ENCODE measurements at regions not wholly inside any gene's neighbourhood (a gene's known extent, or its start where the extent isn't known, plus 50 kb on each side); places are given as distances from the start of the nearest gene placed in this dataset.

GRCh38 chr2:224324604-224325003, 77.3 kb downstream of the FAM124B start:
- no peak for TF ChIP-seq POLR2AphosphoS5 (IDR thresholded peaks at IDR 0.05)
- no peak for TF ChIP-seq CTCF (IDR thresholded peaks at IDR 0.05; ENCODE audit: poor library complexity, severe bottlenecking)
- no peak for TF ChIP-seq EP300 (conservative IDR thresholded peaks at IDR 0.05; ENCODE audit: poor library complexity, severe bottlenecking)
- TF ChIP-seq REST (IDR thresholded peaks at IDR 0.05; ENCODE audit: borderline replicate concordance): no peak
- TF ChIP-seq EZH2 (IDR thresholded peaks at IDR 0.05; ENCODE audit: borderline replicate concordance, insufficient read depth, low read length, poor library complexity, severe bottlenecking): no peak
- no peak for TF ChIP-seq TAF1 (IDR thresholded peaks at IDR 0.05; ENCODE audit: low read depth)
- no peak for TF ChIP-seq MXI1 (conservative IDR thresholded peaks at IDR 0.05; ENCODE audit: poor library complexity, severe bottlenecking)
- no peak for TF ChIP-seq SMC3 (conservative IDR thresholded peaks at IDR 0.05; ENCODE audit: poor library complexity)

All from neural cell (in vitro differentiated cells).